ENCODE measurements at regions not wholly inside any gene's neighbourhood (a gene's known extent, or its start where the extent isn't known, plus 50 kb on each side); places are given as distances from the start of the nearest gene placed in this dataset.

GRCh38 chr1:238465449-238465848 lies 574.7 kb upstream of the ZP4 start:
- Histone ChIP-seq H3K27me3 (ENCODE audit: control insufficient read depth in 2 of 2, insufficient read depth in 2 of 2, low read length in 2 of 2) (no peaks in the 10 kb centered on the region), H3K9ac (replicated peaks; ENCODE audit: extremely low read depth, insufficient read depth, low read length) (no peak overlapping the region), H2AFZ (ENCODE audit: low read depth, low read length) (no peak overlapping the region), H3K9me1 (replicated peaks; ENCODE audit: control insufficient read depth, extremely low read depth, insufficient read depth, low read length) (no peaks in the 10 kb centered on the region), H3K9me3 (replicated peaks; ENCODE audit: control insufficient read depth, insufficient read depth, low read length) (peaks cover 3% of the 10 kb centered on the region), H3K36me3 (ENCODE audit: control insufficient read depth in 2 of 2, extremely low read depth in 1 of 2, insufficient read depth in 2 of 2, low read length in 2 of 2) (no peaks in the 10 kb centered on the region), H4K20me1 (replicated peaks; ENCODE audit: control insufficient read depth, extremely low read depth, insufficient read depth, low read length) (no peaks in the 10 kb centered on the region), H3K4me1 (ENCODE audit: control insufficient read depth, extremely low read depth, insufficient read depth, low read length) (no peaks in the 10 kb centered on the region), H3K4me2 (ENCODE audit: insufficient read depth, low read length) (no peak overlapping the region), H3K27ac (ENCODE audit: insufficient read depth, low read depth, low read length) (no peak overlapping the region), H3K4me3 (replicated peaks in 1 of 3; ENCODE audit: insufficient read depth in 1 of 3, low read depth in 1 of 3, low read length in 3 of 3) (no peak overlapping the region), H3K79me2 (ENCODE audit: control insufficient read depth, insufficient read depth, low read length) (no peaks in the 10 kb centered on the region)
- no TSS peak for BruUV-seq (replicated peaks)
- FAIRE-seq (no peak), DNase-seq (ENCODE audit: low read depth, low spot score) (no peak)
- dilution Hi-C loops (cut with MboI; ENCODE audit: extremely low pct_ligation_motif_present, low sequenced_read_pairs) (no loop called here), intact Hi-C loops (cut with micrococcal nuclease) (no loop called here)
- POLR2A ChIA-PET: no interaction called here
- TF ChIP-seq EZH2 (IDR thresholded peaks at IDR 0.05; ENCODE audit: borderline replicate concordance, low read depth, low read length, severe bottlenecking) (no peak), POLR2AphosphoS5 (IDR thresholded peaks at IDR 0.05; ENCODE audit: insufficient read depth, low read depth, low read length) (no peak), CTCF (IDR thresholded peaks at IDR 0.05; ENCODE audit: extremely low read depth in 1 of 2, insufficient read depth in 1 of 2, low read depth in 1 of 2, low read length in 2 of 2) (no peak), JUN (IDR thresholded peaks at IDR 0.05; ENCODE audit: borderline replicate concordance, insufficient read depth, insufficient read length, low read depth) (no peak), MAX (IDR thresholded peaks at IDR 0.05; ENCODE audit: insufficient read depth, insufficient read length) (no peak), GATA2 (IDR thresholded peaks at IDR 0.05; ENCODE audit: insufficient read depth, insufficient read length, low read depth, low read length) (no peak), FOS (IDR thresholded peaks at IDR 0.05; ENCODE audit: borderline replicate concordance, insufficient read depth, low read length) (no peak), MYC (IDR thresholded peaks at IDR 0.05; ENCODE audit: low read depth, low read length) (no peak), POLR2A (IDR thresholded peaks at IDR 0.05; ENCODE audit: low read depth, low read length) (no peak)
- CTCF ChIA-PET: no interaction called here

Measured in endothelial cell of umbilical vein (primary cell).